ENCODE measurements at regions not wholly inside any gene's neighbourhood (a gene's known extent, or its start where the extent isn't known, plus 50 kb on each side); places are given as distances from the start of the nearest gene placed in this dataset.

DNA sequence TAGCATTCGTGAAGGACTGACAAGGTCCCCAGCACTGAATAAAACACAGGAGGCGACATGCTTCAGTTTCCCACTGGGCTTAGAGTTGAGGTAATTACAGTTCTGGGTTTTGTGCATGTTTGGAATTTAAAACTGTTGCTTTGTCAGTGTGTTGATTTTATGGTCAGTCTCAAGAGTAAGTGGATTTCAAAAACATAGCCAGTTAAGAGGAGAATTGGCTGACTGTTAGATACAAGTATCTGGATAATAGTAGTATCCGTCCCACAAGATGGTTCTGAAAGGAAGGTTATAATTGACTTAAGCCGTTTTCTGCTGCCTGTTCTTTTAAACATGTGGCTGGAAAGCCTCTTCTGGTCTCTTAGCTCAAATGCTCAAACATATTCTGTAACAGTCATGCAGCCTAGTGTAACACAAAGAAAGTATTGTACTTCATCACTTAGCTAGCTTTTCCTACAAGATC, 170.9 kb downstream of the POLR1F start:
- TF ChIP-seq USF1 (IDR thresholded peaks at IDR 0.05; ENCODE audit: borderline replicate concordance, low read depth) = no peak
- TF ChIP-seq CTCF (IDR thresholded peaks at IDR 0.05) = no peak
